Spleen (tissue), 7 donors: ENCODE measurements at regions not wholly inside any gene's neighbourhood (a gene's known extent, or its start where the extent isn't known, plus 50 kb on each side); places are given as distances from the start of the nearest gene placed in this dataset.

Experiments
- CTCF ChIP-seq, 11 experiments: fragments of 200-600 bp in 7 of 11; fragments of 450-650 bp in 4 of 11; sonication (generic) in 4 of 11; IDR thresholded peaks in 8 of 11; conservative IDR thresholded peaks in 3 of 11; 1 replicate in 7 of 11; 2 replicates in 4 of 11; pipeline versions ENCODE4 v1.4.0 to v1.8.0; 2016 to 2021; ENCODE audit warnings: antibody characterized with exemption in 11 of 11, inconsistent platforms in 4 of 11, mild to moderate bottlenecking in 1 of 11
- POLR2A ChIP-seq, 3 donors: fragments of 450-650 bp; IDR thresholded peaks; one replicate each; pipeline ENCODE4 v1.5.1; 2017; ENCODE audit warnings: antibody characterized with exemption in 3 of 3, mild to moderate bottlenecking in 1 of 3
- donor health status: DM: no; HTN: no; CAD: no; lungs with moderate emphysema.
- donor health status: DM: no; HTN: no; CAD: no.
- donor health status: DM: no; HTN: no; CAD: no.

GRCh38 chr1:199561334-199561733 is 466.2 kb upstream of the NR5A2 start:
- TF ChIP-seq CTCF (IDR thresholded peaks at IDR 0.05 in 8 of 11, conservative IDR thresholded peaks at IDR 0.05 in 3 of 11) (no peak), POLR2A (IDR thresholded peaks at IDR 0.05) (no peak)
